UCSD-AML1 (cell line): ENCODE measurements at regions not wholly inside any gene's neighbourhood (a gene's known extent, or its start where the extent isn't known, plus 50 kb on each side); places are given as distances from the start of the nearest gene placed in this dataset.
A peak's percentile ranks its signal among the peaks of the same experiment; 100 is the strongest.
"Not testable (repeated sequence)": the region's sequence is repeated elsewhere in the genome, so short reads cannot be mapped to it uniquely, and the experiment has no call there.

Experiments used
- DNase-seq: peaks from one replicate; lab custom pipeline; 2025; ENCODE audit not compliant: unreplicated experiment; lab: John Stamatoyannopoulos, UW

DNA sequence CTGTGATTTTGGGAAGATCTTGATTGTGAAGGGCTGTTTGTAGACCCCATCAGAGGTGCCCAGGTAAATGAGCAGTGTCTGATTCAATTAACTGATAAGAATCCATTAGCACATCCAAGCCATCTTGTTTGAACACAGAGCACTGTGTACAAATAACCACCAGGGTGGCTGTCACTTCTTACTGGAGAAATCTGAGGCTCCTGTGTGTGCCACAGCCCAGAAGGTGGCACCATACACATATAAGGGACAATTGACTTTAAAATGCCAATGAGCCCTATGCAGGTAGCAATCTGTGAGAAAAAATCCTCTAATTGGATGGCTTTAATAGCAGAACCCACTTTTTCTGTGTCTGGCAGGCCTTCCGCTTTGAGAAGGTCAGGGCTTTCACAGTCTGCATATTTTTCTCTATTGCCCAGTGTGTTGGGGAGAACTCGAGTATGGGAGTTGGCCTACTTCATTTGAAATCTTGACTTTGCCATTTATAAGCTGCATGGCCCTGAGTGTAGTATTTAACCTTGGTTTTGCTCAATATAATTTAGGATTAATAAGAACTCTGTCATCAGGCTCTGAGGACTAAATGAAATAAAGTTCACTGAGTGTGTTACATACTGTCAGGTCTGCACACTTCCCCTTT, 517.4 kb downstream of the CCSER2 start:
- peak; percentile 10 for DNase-seq

DNA sequence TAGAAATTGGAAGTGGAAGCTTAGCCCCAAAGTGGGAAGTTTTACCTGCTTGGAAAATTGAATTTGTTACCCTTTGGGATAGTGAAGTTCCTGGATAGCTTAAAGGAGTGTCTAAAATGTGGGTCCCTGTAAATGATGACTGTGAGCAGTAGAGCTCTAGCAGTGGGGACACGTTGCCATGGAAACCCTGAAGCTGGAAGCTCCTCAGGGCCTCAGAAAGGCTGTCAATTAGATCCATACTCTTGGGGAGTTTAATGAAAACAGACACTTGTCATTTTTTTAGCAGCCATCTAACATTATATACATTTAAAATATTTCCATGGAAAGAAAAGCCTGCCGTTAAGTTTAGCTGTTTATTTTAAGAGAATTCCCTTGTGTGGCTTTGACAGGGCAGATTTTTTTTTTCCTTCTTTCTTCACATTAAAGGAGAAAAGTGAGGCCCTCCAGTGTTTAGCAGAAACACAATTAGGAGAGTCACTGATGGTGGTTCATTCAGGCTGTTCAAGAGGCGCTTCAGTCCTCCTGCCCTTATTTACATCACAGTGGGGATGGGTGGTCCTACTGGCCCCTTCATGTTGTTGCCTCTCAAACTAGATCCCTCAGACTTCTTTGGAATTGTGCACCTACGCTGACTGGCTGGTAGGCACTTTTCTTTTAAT, 518.4 kb downstream of the CCSER2 start:
- DNase-seq: no peak

DNA sequence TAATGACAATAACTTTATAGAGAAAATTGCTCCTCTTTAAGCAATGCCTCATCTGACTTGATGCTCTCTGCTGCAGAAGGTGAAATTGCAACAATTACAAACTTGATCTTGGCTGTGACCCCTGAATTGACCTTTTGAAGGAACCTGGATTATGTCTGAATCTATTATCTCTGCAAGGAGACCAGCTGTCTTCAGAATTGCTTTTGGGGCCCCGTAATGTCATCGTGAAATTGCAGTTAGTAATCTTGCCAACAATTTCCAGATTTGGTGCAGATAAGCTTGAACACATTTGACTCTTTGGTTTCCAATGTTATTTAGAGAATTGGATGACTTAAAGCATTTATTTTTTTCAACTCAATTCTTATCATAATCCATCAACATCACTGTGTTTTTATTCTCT, 520.6 kb downstream of the CCSER2 start:
- DNase-seq: no peak

DNA sequence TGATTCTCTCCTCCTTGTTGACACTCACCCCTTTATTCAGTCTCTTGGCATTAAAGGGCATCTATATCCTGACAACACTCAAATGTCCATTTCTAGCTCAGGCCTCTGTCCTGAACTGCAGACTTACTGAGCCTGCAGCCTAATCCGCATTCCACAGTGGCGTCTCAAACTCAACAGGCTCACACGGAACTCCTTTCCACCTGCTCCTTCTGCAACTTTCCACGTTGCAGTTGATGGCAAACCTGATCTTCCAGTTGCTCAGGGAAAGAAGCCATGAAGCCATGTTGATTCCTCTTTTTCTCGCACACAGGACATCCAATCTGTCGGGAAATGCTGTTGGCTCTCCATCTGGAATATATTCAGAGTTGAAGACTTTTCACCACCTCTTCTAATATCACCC, 522.4 kb downstream of the CCSER2 start:
- DNase-seq: no peak

DNA sequence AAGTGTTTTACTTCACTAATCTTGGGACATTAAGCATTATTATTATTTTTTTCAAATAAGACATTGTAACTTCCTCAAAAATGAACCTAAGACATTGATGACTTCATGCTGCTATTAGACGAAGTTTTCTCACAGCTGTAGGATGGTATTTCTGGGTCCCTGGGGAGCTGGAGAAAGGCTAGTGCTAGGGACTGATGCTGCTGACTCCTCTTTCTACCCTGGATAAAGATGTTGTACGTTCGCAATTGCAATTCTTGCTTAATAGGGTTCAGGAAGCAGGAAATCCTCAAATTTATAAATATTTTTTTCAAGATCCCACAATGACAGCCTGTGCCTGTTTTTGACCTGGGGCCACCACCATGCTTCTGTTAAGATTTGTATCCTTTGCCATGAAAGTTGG, 526.0 kb downstream of the CCSER2 start:
- no peak for DNase-seq

DNA sequence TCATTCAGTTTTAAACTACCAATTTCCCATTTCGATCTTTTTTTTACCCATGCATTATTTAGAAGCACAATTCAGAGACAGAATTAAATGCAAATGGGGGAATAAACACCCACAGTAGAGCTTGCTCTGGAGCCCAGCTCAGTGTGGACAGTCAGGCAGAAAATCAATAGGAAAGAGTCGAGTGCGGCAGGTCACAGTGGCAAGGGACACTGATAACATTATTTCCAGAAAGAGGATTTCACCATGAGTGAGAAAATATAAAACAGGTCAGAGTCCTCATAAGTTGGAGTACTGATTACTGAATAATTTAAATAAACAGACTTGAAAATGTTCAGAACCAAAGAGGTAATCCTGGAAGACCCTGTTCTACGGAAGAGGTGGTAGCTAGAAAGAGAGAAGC, 532.5 kb downstream of the CCSER2 start:
- no peak for DNase-seq

DNA sequence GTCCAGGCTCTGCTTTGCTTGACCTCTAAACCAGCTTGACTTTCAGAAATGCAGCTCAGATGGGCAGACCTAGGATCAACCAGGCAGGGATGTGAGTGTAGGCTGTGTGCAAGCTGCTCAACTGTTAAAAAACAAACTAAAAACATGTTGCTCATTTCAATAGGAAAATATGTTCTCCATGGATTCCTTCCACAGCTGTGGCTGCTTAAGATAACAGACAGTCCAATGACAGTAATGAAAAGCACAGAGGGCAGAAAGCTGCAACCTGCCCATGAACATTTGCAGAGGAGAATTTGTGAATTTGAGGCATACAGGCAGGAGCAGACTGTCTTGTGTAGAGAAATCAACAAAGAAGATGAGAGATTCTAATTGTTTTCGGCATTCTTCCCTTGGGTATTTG, 534.2 kb downstream of the CCSER2 start:
- no peak for DNase-seq

DNA sequence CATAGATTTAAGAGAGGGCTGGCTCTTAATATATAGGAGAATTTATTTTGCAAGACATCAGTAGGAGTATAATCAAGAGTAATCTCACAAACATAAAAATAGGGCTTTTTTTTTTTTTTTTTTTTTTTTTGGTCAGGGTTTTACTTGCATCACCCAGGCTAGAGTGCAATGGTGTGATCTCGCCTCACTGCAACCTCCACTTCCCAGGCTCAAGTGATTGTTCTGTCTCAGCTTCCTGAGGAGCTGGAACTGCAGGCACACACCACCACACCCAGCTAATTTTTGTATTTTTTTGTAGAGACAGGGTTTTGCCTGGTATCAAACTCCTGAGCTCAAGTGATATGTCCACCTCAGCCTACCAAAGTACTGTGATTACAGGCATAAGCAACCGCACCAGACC, 535.3 kb downstream of the CCSER2 start:
- DNase-seq: no peak

DNA sequence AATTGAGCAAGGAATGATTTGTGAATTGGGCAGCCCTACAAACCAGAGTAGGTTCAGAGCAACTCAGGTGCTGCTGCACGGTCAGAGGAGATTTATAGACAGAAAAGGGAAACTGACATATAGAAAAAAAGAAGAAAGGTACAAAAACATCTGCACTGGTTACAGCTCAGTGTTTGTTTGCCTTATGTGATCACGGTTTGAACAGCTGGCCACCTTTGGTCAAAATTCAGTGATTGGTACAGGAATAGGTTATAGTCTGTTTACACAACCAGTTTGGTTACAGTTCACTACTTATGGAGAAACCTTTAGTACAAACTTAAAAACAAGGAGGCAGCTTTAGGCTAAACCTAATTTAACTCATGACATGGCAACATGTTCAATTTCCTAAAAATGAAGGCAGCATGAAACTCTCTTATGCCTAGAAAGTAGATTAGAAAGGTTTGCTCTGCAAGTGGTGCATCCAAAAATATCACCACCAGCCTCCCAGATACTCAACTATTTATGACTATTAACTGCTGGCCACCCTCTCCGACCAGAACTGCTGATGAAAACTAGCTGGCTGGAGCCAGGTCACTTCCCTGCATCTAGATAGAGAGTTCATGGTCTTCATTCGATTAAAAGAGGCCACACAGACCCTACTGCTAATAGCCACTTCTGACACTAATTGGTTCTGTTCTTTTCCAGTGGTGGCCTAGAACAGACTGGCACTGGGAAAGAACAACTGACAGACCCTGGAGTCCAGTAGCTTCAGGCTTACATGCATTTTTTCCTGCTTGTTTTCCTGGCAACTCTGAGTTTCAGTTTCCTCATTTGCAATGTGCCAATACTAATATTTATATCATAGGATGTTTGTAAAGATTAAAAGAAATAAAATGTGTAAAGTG, 548.0 kb downstream of the CCSER2 start:
- DNase-seq: no peak

DNA sequence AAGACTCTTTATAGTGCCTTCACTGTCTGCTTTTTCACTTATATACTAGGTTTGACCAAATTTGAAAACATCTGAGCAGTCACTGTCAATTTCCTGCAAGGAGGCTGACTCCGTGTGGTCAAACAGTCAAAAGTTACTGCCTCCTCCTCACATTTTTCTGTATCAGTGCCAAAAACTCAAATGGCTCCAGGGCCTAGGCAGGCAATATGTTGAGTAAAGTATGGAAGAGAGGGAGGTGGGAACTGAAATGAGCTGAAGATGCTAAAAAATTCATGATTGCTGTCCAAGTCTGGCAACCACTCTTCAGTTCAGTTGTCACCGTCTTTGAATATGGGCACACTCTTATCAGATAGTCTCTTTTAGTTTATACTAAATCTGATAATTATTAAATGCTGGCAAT, 551.6 kb downstream of the CCSER2 start:
- no peak for DNase-seq

DNA sequence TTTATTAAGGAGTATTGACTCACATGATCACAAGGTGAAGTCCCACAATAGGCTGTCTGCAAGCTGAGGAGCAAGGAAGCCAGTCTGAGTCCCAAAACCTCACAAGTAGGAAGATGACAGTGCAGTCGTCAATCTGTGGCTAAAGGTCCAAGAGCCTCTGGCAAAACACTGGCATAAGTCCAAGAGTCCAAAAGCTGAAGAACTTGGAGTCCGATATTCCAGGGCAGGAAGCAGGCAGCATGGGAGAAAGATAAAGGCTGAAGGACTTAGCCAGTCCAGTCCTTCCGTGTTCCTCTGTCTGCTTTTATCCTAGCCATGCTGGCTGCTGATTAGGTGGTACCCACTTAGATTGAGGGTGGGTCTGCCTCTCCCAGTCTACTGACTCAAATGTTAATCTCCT, 553.3 kb downstream of the CCSER2 start:
- DNase-seq: not testable (repeated sequence)

DNA sequence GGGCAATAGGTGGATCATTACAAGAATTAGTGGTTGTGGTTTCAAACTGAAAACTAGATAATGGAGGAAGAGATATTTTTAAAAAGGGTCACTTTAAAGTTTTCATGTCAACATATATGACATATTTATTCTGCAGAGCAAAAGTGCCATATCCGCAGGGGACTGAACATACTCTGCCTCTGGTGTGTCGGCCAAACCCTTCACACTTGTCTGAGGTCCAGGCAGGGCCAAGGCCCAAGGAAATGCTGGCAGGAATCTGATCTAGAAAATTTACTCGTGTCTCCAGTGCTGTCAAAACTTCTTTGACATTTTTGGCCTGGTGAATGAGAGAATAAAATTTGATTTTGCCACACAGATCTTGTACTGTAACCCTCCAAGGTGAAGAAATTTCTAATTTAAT, 562.3 kb downstream of the CCSER2 start:
- DNase-seq: no peak

DNA sequence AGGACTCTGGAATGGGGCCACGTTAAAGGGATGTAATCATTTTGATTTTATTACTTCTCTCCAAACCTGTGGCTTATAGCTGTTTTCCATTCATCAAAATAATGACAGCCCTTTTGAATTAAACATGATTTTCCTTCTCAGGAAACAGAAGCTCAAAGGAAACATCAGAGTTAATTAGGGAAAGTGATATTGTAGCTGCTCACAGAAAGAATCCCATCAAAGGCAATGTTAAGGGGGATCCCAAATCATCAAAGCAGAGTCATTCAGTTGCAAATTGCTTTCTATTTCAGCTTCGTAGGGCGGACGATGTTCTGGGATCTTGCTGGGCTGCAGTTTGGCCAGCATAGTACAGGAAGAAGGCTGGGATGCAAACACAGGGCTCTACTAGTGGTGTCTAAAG, 563.2 kb downstream of the CCSER2 start:
- no peak for DNase-seq

DNA sequence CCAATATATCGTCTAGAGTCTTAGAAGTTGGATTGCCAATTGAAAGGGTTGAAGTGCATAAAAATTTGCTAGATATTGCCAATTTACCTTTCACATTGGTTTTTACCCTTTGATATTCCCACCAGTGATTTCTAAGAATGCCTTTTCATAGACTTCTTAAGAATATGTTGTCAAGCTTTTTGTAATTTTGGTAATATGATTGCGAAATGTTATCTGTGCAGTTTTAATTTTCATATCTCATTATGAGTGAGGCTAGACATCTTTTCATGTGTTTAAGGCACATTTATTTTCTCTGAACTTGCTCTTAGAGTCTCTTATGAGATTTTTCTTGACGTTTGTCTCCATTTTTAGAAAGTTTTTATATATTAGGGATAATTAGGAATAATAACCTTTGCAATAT, 567.2 kb downstream of the CCSER2 start:
- no peak for DNase-seq

DNA sequence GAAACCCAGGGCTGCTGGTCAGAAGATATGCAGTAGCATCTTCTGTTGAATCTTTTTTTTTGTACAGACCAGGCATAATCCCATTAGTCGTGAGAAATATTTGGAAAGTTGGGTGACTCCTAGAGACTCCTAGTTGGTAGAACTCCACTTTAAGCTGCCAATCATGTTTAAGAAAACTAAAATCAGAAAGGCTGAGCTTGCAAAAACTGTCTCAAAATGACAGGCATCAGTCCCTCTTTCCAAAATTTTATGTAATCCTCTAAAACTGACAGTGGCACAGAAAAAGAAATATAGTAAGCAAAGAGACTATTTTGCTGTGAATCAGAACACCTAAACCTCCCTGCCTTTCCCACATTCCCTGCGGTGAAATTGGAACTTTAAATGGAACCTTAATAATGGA, 568.5 kb downstream of the CCSER2 start:
- no peak for DNase-seq

DNA sequence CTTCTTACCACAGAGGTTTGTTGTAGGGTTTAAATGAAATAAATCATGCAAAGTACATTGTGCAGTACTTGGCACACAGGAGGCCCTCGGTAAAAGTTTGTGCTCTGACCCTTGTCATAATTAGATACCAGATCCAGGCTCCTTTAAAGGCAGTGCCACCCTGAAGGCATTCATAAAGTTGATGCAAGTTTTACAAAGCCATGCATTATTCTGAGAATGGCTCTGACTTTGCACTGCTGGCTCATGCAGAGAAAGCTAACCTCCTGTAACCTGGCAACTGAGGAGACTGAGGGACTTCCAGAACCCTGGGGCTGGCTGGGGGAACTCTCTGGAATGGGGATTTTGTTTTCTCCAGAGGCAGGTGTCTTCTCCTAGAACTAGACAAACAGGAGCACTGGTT, 570.9 kb downstream of the CCSER2 start:
- no peak for DNase-seq

DNA sequence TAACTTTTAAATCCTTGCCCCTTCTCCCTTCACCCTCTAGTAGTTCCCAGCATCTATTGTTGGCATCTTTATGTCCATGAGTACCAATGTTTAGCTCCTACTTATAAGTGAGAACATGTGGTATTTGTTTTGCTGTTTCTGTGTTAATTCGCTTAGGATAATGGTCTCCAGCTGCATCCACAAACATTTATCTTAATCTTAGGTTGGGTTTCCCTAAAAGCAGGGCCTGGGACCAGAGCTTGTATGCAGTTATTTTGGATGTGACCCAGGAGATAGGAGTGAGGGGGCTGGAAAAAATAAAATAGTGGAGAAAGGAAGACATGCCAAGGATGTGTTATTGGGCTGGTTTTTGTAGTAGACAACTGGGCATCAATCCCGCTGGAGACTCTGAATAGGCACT, 571.8 kb downstream of the CCSER2 start:
- no peak for DNase-seq

DNA sequence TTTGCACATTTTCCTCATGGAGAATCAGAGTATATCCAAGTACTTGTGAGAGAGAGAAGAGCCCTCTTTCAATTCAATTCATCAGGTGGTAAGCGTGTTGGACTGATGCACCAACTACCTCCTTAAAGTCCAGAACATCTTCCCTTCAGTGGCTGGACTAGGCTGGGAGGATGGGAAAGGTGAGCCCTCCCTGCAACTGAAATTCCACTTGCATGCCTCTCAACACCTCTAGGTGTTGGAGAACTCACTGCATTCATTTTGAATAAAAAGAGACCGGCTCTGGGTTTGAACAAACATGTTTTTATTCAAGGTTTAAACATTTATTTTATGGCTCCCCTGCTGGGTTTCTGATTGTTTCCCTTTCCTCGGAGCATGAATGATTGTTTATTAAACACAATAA, 573.5 kb downstream of the CCSER2 start:
- DNase-seq: no peak

DNA sequence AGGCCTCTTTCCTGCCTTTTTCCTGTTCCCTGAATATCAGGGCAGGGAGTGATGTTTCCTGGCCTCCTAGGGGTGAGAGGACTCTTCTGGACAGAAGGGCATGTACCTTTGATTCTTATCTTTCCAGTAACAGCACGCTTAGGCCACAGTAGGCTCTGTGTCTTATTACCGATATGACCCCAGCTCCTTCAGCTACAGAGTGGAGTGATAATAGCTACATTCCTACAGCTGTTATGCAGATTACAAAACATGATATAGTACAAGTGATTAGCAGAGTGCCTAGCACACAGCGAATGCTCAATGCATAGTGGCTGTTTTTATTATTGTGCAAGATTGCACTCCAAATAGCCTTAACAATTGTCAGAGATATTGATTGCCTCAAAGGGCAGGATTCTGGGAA, 574.2 kb downstream of the CCSER2 start:
- no peak for DNase-seq

DNA sequence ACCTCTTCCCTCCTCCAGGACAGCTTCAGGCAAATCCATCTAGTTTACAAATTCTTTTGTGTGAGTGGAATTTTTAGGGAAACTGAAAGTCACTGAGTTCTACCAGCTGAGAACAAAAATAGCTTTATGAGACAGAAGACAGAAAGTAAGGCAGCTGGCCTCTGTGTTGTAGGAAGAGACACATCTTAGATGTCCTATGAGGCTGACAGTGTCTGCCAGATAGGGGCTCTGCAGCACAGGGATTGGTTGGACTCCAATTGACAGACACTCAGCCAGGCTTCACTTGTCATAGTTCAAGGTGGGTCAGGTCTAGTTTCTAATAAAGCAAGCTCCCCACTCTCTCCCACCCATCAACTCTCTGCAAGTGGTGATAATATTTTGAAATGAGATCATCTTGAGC, 574.9 kb downstream of the CCSER2 start:
- no peak for DNase-seq

DNA sequence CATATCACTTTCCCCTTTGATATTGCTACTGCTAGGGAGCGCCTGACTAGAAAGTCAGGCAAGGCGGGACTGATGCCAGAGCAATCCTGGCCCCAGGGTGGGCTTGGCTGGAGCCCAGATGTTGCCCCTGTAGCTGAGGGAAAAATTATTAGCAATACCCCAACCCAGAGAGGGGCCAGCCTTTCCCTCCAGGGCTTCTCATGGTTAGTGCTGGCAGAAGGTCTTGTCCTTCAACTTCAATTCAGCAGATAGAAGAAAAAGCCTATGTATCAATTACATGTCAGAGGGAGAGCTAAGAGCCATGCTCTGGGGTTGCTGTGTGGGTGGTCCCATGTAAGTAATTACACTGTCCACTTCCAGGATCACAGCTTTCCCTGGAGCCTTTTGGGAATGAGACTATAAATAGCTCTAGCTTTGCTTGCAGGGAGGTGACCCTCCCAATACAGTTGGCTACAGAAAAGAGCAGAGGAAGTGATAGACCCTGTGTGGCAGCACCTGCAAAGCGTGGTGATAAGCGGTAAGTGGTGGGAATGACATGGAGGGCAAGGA, 579.1 kb downstream of the CCSER2 start:
- no peak for DNase-seq

DNA sequence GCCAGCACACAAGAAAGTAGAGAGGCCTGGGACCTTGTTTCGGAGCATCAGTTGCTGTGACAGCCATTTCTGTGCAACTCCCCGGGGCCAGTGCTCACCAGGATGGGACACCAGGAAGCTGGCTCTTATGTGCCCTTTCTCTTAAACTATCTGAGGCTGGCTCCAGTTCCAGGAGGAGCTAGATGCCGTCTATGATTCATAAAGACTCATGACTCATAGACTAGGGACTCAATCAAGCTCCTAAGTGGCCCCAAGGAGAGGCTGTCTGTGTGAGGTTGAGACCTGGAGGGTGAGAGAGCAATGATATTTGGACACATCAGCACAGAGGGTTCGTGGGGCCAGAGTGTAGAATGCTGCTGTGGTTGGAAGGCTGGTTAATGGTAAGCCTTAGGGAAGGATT, 580.1 kb downstream of the CCSER2 start:
- no peak for DNase-seq
